ENCODE measurements at regions not wholly inside any gene's neighbourhood (a gene's known extent, or its start where the extent isn't known, plus 50 kb on each side); places are given as distances from the start of the nearest gene placed in this dataset.

- DNase-seq = no peak
- Mint-ChIP-seq H3K36me3 (ENCODE audit: low read depth) (peaks cover 9% of the 10 kb centered on the region), H3K27ac (no peak overlapping the region), H3K4me1 (ENCODE audit: low read depth) (peaks cover 3% of the 10 kb centered on the region), H3K27me3 (ENCODE audit: insufficient read depth) (no peaks in the 10 kb centered on the region), H3K4me3 (no peak overlapping the region), H3K9me3 (no peaks in the 10 kb centered on the region)
- TF ChIP-seq CTCF (IDR thresholded peaks at IDR 0.05) = no peak
Observed at GRCh38 chr4:176858839-176859238, 66.1 kb upstream of the VEGFC start.

DNA sequence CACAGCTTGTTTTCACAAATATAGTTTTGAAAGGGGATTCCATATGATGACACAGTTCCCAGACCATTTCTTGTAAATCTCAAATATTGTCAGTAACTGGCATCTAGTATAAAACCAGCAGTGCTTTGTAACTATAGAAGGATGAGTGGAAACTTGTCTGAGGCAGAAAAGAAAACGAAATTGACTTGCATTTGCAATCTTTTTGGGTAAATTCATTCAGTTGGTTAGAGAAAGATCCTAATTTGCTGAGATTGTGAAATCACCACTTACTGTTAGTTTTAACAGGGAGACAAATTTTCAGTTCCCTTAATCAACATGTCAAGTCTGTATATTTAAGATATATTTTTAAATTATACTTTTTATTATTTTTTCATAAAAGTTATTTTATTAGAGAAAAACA lies 71.5 kb upstream of the VEGFC start:
- H3K27me3 Mint-ChIP-seq (ENCODE audit: insufficient read depth) = no peaks in the 10 kb centered on the region

GRCh38 chr4:176868676-176869075 lies 76.0 kb upstream of the VEGFC start:
- Mint-ChIP-seq H3K4me1 (ENCODE audit: low read depth) (peaks cover 33% of the 10 kb centered on the region), H3K4me3 (no peak overlapping the region), H3K27me3 (ENCODE audit: insufficient read depth) (no peaks in the 10 kb centered on the region), H3K9me3 (peaks cover 12% of the 10 kb centered on the region), H3K36me3 (ENCODE audit: low read depth) (peaks cover 18% of the 10 kb centered on the region), H3K27ac (no peak overlapping the region)
- no peak for DNase-seq
- TF ChIP-seq CTCF (IDR thresholded peaks at IDR 0.05) = no peak

More for the DNA sequence above, 71.5 kb upstream of the VEGFC start:
- Mint-ChIP-seq H3K36me3 (ENCODE audit: low read depth) (peaks cover 9% of the 10 kb centered on the region), H3K9me3 (no peaks in the 10 kb centered on the region), H3K4me3 (no peak overlapping the region), H3K27ac (no peak overlapping the region), H3K4me1 (ENCODE audit: low read depth) (peaks cover 23% of the 10 kb centered on the region)
- no peak for TF ChIP-seq CTCF (IDR thresholded peaks at IDR 0.05)
- no peak for DNase-seq

DNA sequence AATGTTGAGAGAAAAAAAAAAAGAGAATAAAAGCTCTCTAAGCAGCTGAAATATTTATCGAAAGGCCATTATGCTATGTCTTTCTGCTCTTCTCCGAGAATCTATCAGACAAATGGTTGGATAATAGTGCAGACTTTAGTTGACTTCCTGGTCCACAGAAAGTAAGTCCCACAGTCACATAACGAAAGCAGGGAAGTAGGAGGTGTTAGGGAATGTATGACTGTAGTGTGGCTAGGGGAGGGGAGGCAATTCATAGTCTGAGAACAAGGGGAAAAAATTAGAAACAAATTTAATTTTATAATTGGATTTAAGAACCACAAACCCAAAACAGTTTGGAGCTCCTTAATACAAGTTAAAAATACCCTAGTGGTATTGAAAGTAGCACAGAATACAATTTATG lies 79.7 kb upstream of the VEGFC start:
- Mint-ChIP-seq H3K9me3 (peaks cover 12% of the 10 kb centered on the region), H3K27me3 (ENCODE audit: insufficient read depth) (no peaks in the 10 kb centered on the region; the same call in 1 of the 2 replicates), H3K4me1 (ENCODE audit: low read depth) (peaks cover 33% of the 10 kb centered on the region), H3K4me3 (no peak overlapping the region), H3K27ac (peak overlapping the region; percentile 47), H3K36me3 (ENCODE audit: low read depth) (peaks cover 30% of the 10 kb centered on the region)
- DNase-seq = no peak
- no peak for TF ChIP-seq CTCF (IDR thresholded peaks at IDR 0.05)

- peaks cover 45% of the 10 kb centered on the region for H3K4me1 Mint-ChIP-seq (ENCODE audit: low read depth)
- no peak for TF ChIP-seq CTCF (IDR thresholded peaks at IDR 0.05)
- no peak overlapping the region for H3K4me3 Mint-ChIP-seq
- peaks cover 35% of the 10 kb centered on the region for H3K36me3 Mint-ChIP-seq (ENCODE audit: low read depth)
- no peak overlapping the region for H3K27ac Mint-ChIP-seq
- peaks cover 12% of the 10 kb centered on the region for H3K9me3 Mint-ChIP-seq
- DNase-seq = no peak
- no peaks in the 10 kb centered on the region; the same call in 1 of the 2 replicates for H3K27me3 Mint-ChIP-seq (ENCODE audit: insufficient read depth)
Observed at GRCh38 chr4:176874721-176875445, 82.2 kb upstream of the VEGFC start.

All from HFFc6 (cell line).